Activated CD8-positive, alpha-beta T cell treated with anti-CD3 and anti-CD28 coated beads for 36 hours (primary cell): ENCODE measurements at regions not wholly inside any gene's neighbourhood (a gene's known extent, or its start where the extent isn't known, plus 50 kb on each side); places are given as distances from the start of the nearest gene placed in this dataset.

ENCODE experiments used
- ATAC-seq: fragments of 200-7000 bp; cut with Tn5 transposase; one replicate; pipeline ENCODE4 v1.10.0; 2021; ENCODE audit warnings: mild to moderate bottlenecking, moderate library complexity
- CTCF ChIA-PET: fragments of 350-600 bp; sonication (Branson Sonifier 250); formaldehyde crosslinking; loops from one replicate; lab custom pipeline; 2021; ENCODE audit warnings: antibody characterized with exemption; lab: Charles Lee
- POLR2A ChIA-PET: fragments of 350-600 bp; sonication (Branson Sonifier 250); formaldehyde crosslinking; loops from one replicate; lab custom pipeline; 2021; ENCODE audit warnings: antibody characterized with exemption; lab: Charles Lee
- DNase-seq: peaks from one replicate; pipeline ENCODE4 v3.0.0-alpha.2; 2020
- H3K27ac Mint-ChIP-seq: one replicate; pipeline ENCODE4 v1.8.0; 2021; ENCODE audit warnings: mild to moderate bottlenecking, mixed read lengths
- H3K27me3 Mint-ChIP-seq: one replicate; pipeline ENCODE4 v1.8.0; 2021; ENCODE audit warnings: mixed read lengths
- H3K36me3 Mint-ChIP-seq: one replicate; pipeline ENCODE4 v1.8.0; 2021; ENCODE audit warnings: low read depth, mixed read lengths
- H3K4me1 Mint-ChIP-seq: one replicate; pipeline ENCODE4 v1.8.0; 2021; ENCODE audit warnings: low read depth, mixed read lengths
- H3K4me3 Mint-ChIP-seq: one replicate; pipeline ENCODE4 v1.8.0; 2021; ENCODE audit warnings: mild to moderate bottlenecking, moderate library complexity, mixed read lengths
- H3K9me3 Mint-ChIP-seq: one replicate; pipeline ENCODE4 v1.8.0; 2021; ENCODE audit warnings: mixed read lengths
- intact Hi-C: fragments of 100-400 bp; cut with micrococcal nuclease; formaldehyde crosslinking; loops from one replicate; pipeline ENCODE4 v1.10.0; 2022
- TF ChIP-seq, protein P1 (sequence below): fragments of 200-600 bp; IDR thresholded peaks from one replicate; pipeline ENCODE4 v1.8.0; 2022; ENCODE audit warnings: antibody characterized with exemption, mild to moderate bottlenecking

DNA sequence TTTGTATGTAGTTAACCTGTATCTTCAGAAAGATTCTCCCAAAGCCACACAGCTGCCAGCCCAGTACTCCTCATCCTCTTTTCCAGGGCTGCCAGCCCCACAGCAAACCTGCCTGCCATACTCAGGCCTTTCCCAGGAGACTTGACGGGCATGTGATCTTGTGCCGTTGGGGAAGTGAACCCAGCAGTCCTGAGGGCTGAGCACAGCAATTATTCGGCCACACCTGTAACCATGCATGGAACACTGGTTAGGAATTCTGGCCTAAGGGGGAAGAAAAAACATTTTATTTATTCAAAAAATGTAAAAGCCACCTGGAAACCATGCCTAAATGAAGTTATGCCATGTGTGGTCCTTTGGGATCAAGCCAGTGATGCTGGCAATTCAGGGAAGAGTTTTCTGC is 145.3 kb downstream of the GRIN2B start:
- ChIA-PET CTCF (no interaction called here), POLR2A (no interaction called here)
- no peak for ATAC-seq
- no peak for DNase-seq
- H3K27ac Mint-ChIP-seq = no peak overlapping the region
- H3K4me3 Mint-ChIP-seq = no peak overlapping the region
- TF ChIP-seq, protein P1, sequence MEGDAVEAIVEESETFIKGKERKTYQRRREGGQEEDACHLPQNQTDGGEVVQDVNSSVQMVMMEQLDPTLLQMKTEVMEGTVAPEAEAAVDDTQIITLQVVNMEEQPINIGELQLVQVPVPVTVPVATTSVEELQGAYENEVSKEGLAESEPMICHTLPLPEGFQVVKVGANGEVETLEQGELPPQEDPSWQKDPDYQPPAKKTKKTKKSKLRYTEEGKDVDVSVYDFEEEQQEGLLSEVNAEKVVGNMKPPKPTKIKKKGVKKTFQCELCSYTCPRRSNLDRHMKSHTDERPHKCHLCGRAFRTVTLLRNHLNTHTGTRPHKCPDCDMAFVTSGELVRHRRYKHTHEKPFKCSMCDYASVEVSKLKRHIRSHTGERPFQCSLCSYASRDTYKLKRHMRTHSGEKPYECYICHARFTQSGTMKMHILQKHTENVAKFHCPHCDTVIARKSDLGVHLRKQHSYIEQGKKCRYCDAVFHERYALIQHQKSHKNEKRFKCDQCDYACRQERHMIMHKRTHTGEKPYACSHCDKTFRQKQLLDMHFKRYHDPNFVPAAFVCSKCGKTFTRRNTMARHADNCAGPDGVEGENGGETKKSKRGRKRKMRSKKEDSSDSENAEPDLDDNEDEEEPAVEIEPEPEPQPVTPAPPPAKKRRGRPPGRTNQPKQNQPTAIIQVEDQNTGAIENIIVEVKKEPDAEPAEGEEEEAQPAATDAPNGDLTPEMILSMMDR = no peak
- H3K4me1 Mint-ChIP-seq = no peaks in the 10 kb centered on the region
- H3K36me3 Mint-ChIP-seq = no peaks in the 10 kb centered on the region
- no peaks in the 10 kb centered on the region for H3K27me3 Mint-ChIP-seq
- intact Hi-C loops = no loop called here
- no peaks in the 10 kb centered on the region for H3K9me3 Mint-ChIP-seq

DNA sequence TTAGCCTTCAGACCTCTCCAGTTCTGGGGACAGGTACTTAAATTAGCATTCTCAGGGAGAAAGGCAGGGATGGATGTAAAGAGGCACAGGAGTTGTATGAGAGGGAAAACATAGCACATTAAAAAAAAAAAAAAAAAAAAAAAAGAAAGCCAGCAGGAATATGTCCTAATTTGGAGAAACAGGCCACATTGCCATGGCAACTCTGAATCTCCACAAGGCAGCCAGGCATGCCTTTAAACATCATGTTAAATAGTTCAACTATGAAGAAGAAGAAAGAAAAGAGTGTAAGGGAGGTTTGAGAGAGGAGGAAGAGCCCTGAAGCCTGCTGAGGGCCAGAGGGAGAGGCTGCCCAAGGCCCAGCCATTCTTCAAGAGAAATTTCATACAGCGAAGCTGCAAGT is 145.8 kb downstream of the GRIN2B start:
- Mint-ChIP-seq H3K4me1 (no peaks in the 10 kb centered on the region), H3K4me3 (no peak overlapping the region), H3K36me3 (no peaks in the 10 kb centered on the region), H3K27ac (no peak overlapping the region), H3K9me3 (no peaks in the 10 kb centered on the region), H3K27me3 (no peaks in the 10 kb centered on the region)
- intact Hi-C loops = no loop called here
- TF ChIP-seq, protein P1 = no peak
- ChIA-PET CTCF (no interaction called here), POLR2A (no interaction called here)
- no peak for ATAC-seq
- no peak for DNase-seq

GRCh38 chr12:13834241-13834640 is 147.2 kb downstream of the GRIN2B start:
- no peaks in the 10 kb centered on the region for H3K4me1 Mint-ChIP-seq
- H3K27me3 Mint-ChIP-seq = no peaks in the 10 kb centered on the region
- H3K36me3 Mint-ChIP-seq = no peaks in the 10 kb centered on the region
- H3K4me3 Mint-ChIP-seq = no peak overlapping the region
- intact Hi-C loops = no loop called here
- DNase-seq (no peak), ATAC-seq (no peak)
- ChIA-PET CTCF (no interaction called here), POLR2A (no interaction called here)
- no peaks in the 10 kb centered on the region for H3K9me3 Mint-ChIP-seq
- H3K27ac Mint-ChIP-seq = no peak overlapping the region
- TF ChIP-seq, protein P1 = no peak

GRCh38 chr12:13817131-13817530 is 164.3 kb downstream of the GRIN2B start:
- ChIA-PET CTCF (no interaction called here), POLR2A (no interaction called here)
- ATAC-seq (no peak), DNase-seq (no peak)
- peaks cover 4% of the 10 kb centered on the region for H3K27me3 Mint-ChIP-seq
- intact Hi-C loops = no loop called here
- no peaks in the 10 kb centered on the region for H3K9me3 Mint-ChIP-seq
- H3K27ac Mint-ChIP-seq = no peak overlapping the region
- H3K4me3 Mint-ChIP-seq = no peak overlapping the region
- no peaks in the 10 kb centered on the region for H3K36me3 Mint-ChIP-seq
- TF ChIP-seq, protein P1 = no peak
- H3K4me1 Mint-ChIP-seq = no peaks in the 10 kb centered on the region

DNA sequence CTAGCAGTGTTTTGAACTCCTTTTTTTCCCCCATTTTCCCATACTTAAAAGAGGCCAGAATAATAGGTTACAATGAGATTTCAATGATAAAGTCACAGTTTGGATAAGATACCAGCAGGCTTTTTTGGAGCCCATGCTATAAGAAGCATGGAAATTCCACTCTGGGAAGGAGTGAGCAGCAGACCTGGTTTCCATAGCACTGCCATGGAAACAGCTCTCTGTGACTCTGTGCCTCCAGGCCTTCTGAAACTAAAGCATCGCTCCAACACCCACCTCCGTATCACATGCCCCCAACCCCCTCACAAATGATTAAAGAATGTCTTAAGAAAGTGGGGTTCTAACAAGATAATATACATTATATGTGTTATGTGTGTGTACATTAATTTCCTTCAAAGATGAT is 165.0 kb downstream of the GRIN2B start:
- ATAC-seq (no peak), DNase-seq (no peak)
- Mint-ChIP-seq H3K4me1 (no peaks in the 10 kb centered on the region), H3K36me3 (no peaks in the 10 kb centered on the region), H3K27me3 (peaks cover 4% of the 10 kb centered on the region), H3K4me3 (no peak overlapping the region), H3K9me3 (no peaks in the 10 kb centered on the region), H3K27ac (no peak overlapping the region)
- TF ChIP-seq, protein P1 = no peak
- intact Hi-C loops = no loop called here
- POLR2A ChIA-PET = no interaction called here
- CTCF ChIA-PET = no interaction called here
